GM18499 (cell line): ENCODE measurements at regions not wholly inside any gene's neighbourhood (a gene's known extent, or its start where the extent isn't known, plus 50 kb on each side); places are given as distances from the start of the nearest gene placed in this dataset.

ENCODE experiments used
- ATAC-seq: cut with Tn5 transposase; IDR thresholded peaks from one replicate; pipeline ENCODE4 v1.9.1; 2021; ENCODE audit warnings: moderate number of reproducible peaks; ENCODE audit not compliant: insufficient read depth, unreplicated experiment

- no peak for ATAC-seq
Measured at GRCh38 chr11:71358122-71358728, 90.0 kb downstream of the DHCR7 start.

GRCh38 chr11:71357414-71357813 is 90.8 kb downstream of the DHCR7 start:
- no peak for ATAC-seq

- no peak for ATAC-seq
Measured at GRCh38 chr11:71356904-71357303, 91.3 kb downstream of the DHCR7 start.

GRCh38 chr11:71356280-71356876 is 91.8 kb downstream of the DHCR7 start:
- no peak for ATAC-seq

- ATAC-seq: no peak
Measured at GRCh38 chr11:71355281-71355680, 92.9 kb downstream of the DHCR7 start.

- no peak for ATAC-seq
Measured at GRCh38 chr11:71354394-71355105, 93.6 kb downstream of the DHCR7 start.

- ATAC-seq: no peak
Measured at GRCh38 chr11:71352748-71353147, 95.4 kb downstream of the DHCR7 start.

GRCh38 chr11:71352226-71352625 is 96.0 kb downstream of the DHCR7 start:
- no peak for ATAC-seq

GRCh38 chr11:71349627-71350026 is 97.2 kb upstream of the SHANK2 start:
- no peak for ATAC-seq

GRCh38 chr11:71343828-71344400 is 91.5 kb upstream of the SHANK2 start:
- no peak for ATAC-seq

GRCh38 chr11:71342951-71343827 is 90.8 kb upstream of the SHANK2 start:
- no peak for ATAC-seq

GRCh38 chr11:71342116-71342515 is 89.7 kb upstream of the SHANK2 start:
- ATAC-seq: no peak

- no peak for ATAC-seq
Measured at GRCh38 chr11:71341596-71341995, 89.2 kb upstream of the SHANK2 start.

- ATAC-seq: no peak
Measured at GRCh38 chr11:71341173-71341572, 88.8 kb upstream of the SHANK2 start.

- no peak for ATAC-seq
Measured at GRCh38 chr11:71340086-71340606, 87.8 kb upstream of the SHANK2 start.

- no peak for ATAC-seq
Measured at GRCh38 chr11:71339396-71339881, 87.1 kb upstream of the SHANK2 start.

GRCh38 chr11:71338801-71339395 is 86.5 kb upstream of the SHANK2 start:
- no peak for ATAC-seq

GRCh38 chr11:71336996-71337754 is 84.8 kb upstream of the SHANK2 start:
- no peak for ATAC-seq
